ENCODE measurements at regions not wholly inside any gene's neighbourhood (a gene's known extent, or its start where the extent isn't known, plus 50 kb on each side); places are given as distances from the start of the nearest gene placed in this dataset.

- H4K20me1 ChIP-seq (ENCODE audit: insufficient read depth, low read length): no peaks in the 10 kb centered on the region
- H3K9me3 ChIP-seq (replicated peaks in 1 of 2; ENCODE audit: control insufficient read depth in 1 of 2, insufficient read depth in 1 of 2, low read length in 2 of 2): no peaks in the 10 kb centered on the region
- no peak for DNase-seq
- no peak overlapping the region for H3K4me3 ChIP-seq (replicated peaks in 1 of 3; ENCODE audit: low read depth in 2 of 3, low read length in 3 of 3)
- no peaks in the 10 kb centered on the region for H3K27me3 ChIP-seq (ENCODE audit: control insufficient read depth in 2 of 2, insufficient read depth in 2 of 2, low read length in 2 of 2)
- no peaks in the 10 kb centered on the region for H3K4me1 Mint-ChIP-seq
- TF ChIP-seq CTCF (IDR thresholded peaks at IDR 0.05): no peak
- WGBS (ENCODE audit: insufficient coverage): no CpG with 5 or more reads among the region's 4 CpGs
- H2AFZ ChIP-seq (ENCODE audit: insufficient read depth, low read depth, low read length, poor library complexity, severe bottlenecking): no peak overlapping the region
- H3K9me3 Mint-ChIP-seq: peaks cover 0 to 5% (median 2%) of the 10 kb centered on the region in 7 donors
- H3K27me3 Mint-ChIP-seq (ENCODE audit: low read depth in 3 of 3): peaks cover 0 to 2% (median 1%) of the 10 kb centered on the region in 3 donors
- H3K4me3 Mint-ChIP-seq: no peak overlapping the region
- H3K36me3 Mint-ChIP-seq: no peaks in the 10 kb centered on the region
- H3K9ac ChIP-seq (ENCODE audit: insufficient read depth, low read length, poor library complexity, severe bottlenecking): no peak overlapping the region
- no peak overlapping the region for H3K4me2 ChIP-seq (replicated peaks; ENCODE audit: extremely low read depth, low read length, poor library complexity, severe bottlenecking)
- no peak overlapping the region for H3K27ac Mint-ChIP-seq
- H3K36me3 ChIP-seq (replicated peaks in 1 of 2; ENCODE audit: control insufficient read depth in 1 of 2, insufficient read depth in 2 of 2, low read length in 2 of 2): no peaks in the 10 kb centered on the region
- no peaks in the 10 kb centered on the region for H3K4me1 ChIP-seq (ENCODE audit: control insufficient read depth in 1 of 2, insufficient read depth in 2 of 2, low read length in 2 of 2)
- no peaks in the 10 kb centered on the region for H3K79me2 ChIP-seq (ENCODE audit: insufficient read depth, low read length)
- intact Hi-C loops (cut with micrococcal nuclease): no loop called here
- no peak overlapping the region for H3K27ac ChIP-seq (ENCODE audit: low read depth in 1 of 2, low read length in 2 of 2)
These were observed 206.9 kb upstream of the FMN2 start for GRCh38 chr1:239884796-239885195.

- Histone ChIP-seq H3K4me3 (replicated peaks in 1 of 3; ENCODE audit: low read depth in 2 of 3, low read length in 3 of 3) (no peak overlapping the region), H3K27me3 (ENCODE audit: control insufficient read depth in 2 of 2, insufficient read depth in 2 of 2, low read length in 2 of 2) (no peaks in the 10 kb centered on the region), H3K79me2 (ENCODE audit: insufficient read depth, low read length) (no peaks in the 10 kb centered on the region), H3K4me1 (ENCODE audit: control insufficient read depth in 1 of 2, insufficient read depth in 2 of 2, low read length in 2 of 2) (no peaks in the 10 kb centered on the region), H3K9ac (ENCODE audit: insufficient read depth, low read length, poor library complexity, severe bottlenecking) (no peak overlapping the region), H3K27ac (ENCODE audit: low read depth in 1 of 2, low read length in 2 of 2) (no peak overlapping the region), H2AFZ (ENCODE audit: insufficient read depth, low read depth, low read length, poor library complexity, severe bottlenecking) (no peak overlapping the region), H3K36me3 (replicated peaks in 1 of 2; ENCODE audit: control insufficient read depth in 1 of 2, insufficient read depth in 2 of 2, low read length in 2 of 2) (no peaks in the 10 kb centered on the region), H3K9me3 (replicated peaks in 1 of 2; ENCODE audit: control insufficient read depth in 1 of 2, insufficient read depth in 1 of 2, low read length in 2 of 2) (no peaks in the 10 kb centered on the region), H4K20me1 (ENCODE audit: insufficient read depth, low read length) (no peaks in the 10 kb centered on the region), H3K4me2 (replicated peaks; ENCODE audit: extremely low read depth, low read length, poor library complexity, severe bottlenecking) (no peak overlapping the region)
- no peak overlapping the region for H3K4me3 Mint-ChIP-seq
- TF ChIP-seq CTCF (IDR thresholded peaks at IDR 0.05): no peak
- H3K36me3 Mint-ChIP-seq: no peaks in the 10 kb centered on the region
- 100% methylated on average over 1 of the region's 5 CpGs for WGBS (ENCODE audit: insufficient coverage)
- intact Hi-C loops (cut with micrococcal nuclease): no loop called here
- peaks cover 0 to 2% (median 0%) of the 10 kb centered on the region in 3 donors for H3K27me3 Mint-ChIP-seq (ENCODE audit: low read depth in 3 of 3)
- peaks cover 0 to 4% (median under 1%) of the 10 kb centered on the region in 7 donors for H3K9me3 Mint-ChIP-seq
- no peaks in the 10 kb centered on the region for H3K4me1 Mint-ChIP-seq
- DNase-seq: no peak
- no peak overlapping the region for H3K27ac Mint-ChIP-seq
These were observed 205.4 kb upstream of the FMN2 start for GRCh38 chr1:239886266-239886665.

All from CD14-positive monocyte (primary cell).